Activated naive CD4-positive, alpha-beta T cell treated with anti-CD3 and anti-CD28 coated beads for 36 hours (primary cell): ENCODE measurements at regions not wholly inside any gene's neighbourhood (a gene's known extent, or its start where the extent isn't known, plus 50 kb on each side); places are given as distances from the start of the nearest gene placed in this dataset.

ENCODE experiments used
- CTCF ChIA-PET: fragments of 350-600 bp; sonication (Branson Sonifier 250); formaldehyde crosslinking; loops from one replicate; lab custom pipeline; 2021; ENCODE audit warnings: antibody characterized with exemption; lab: Charles Lee
- DNase-seq: peaks from one replicate; pipeline ENCODE4 v3.0.0-alpha.2; 2020
- H3K27ac Mint-ChIP-seq: one replicate; pipeline ENCODE4 v1.8.0; 2021; ENCODE audit warnings: mild to moderate bottlenecking, mixed read lengths
- H3K27me3 Mint-ChIP-seq: one replicate; pipeline ENCODE4 v1.8.0; 2021; ENCODE audit warnings: low read depth, mixed read lengths
- H3K36me3 Mint-ChIP-seq: one replicate; pipeline ENCODE4 v1.8.0; 2021; ENCODE audit warnings: low read depth, mixed read lengths
- H3K4me1 Mint-ChIP-seq: one replicate; pipeline ENCODE4 v1.8.0; 2021; ENCODE audit warnings: low read depth, mixed read lengths
- H3K4me3 Mint-ChIP-seq: one replicate; pipeline ENCODE4 v1.8.0; 2021; ENCODE audit warnings: mild to moderate bottlenecking, moderate library complexity, mixed read lengths
- H3K9me3 Mint-ChIP-seq: one replicate; pipeline ENCODE4 v1.8.0; 2021; ENCODE audit warnings: mixed read lengths
- intact Hi-C: fragments of 100-400 bp; cut with micrococcal nuclease; formaldehyde crosslinking; loops from one replicate; pipeline ENCODE4 v1.15.1; 2023

DNA sequence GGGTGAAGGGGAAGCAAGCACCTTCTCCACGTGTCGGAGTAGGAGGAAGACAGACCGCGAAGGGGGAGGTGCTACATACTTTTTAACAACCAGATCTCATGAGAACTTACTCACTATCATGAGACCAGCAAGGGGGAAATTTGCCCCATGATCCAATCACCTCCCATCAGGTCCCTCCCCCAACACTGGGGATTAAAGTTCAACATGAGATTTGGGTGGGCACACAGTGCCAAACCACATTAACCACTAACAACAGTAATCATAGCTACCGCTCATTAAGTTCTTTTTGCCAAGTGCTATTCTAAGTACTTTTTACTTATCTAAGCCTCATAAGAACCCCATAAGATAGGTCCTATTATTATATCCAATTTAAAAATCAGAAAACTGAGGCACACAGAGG lies 450.5 kb upstream of the DDI1 start:
- CTCF ChIA-PET: no interaction called here

DNA sequence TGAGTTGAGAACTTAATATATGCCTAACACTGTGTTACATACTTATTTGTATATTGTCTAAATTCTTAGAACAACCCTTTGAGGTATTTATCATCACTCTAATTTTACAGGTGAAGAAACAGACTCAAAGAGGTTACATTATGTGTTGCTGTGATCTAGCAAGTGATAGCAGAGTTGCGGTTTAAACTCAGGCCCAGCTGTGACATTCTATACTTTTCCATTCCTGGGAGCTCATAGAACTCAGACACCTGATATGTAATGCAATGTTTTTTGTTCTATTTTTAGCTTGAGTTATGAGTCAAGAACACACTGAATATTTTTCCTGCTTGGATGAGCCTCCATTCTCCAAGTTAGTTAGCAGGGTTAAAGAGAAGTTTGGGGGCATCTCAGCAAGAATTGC lies 449.7 kb upstream of the DDI1 start:
- Mint-ChIP-seq H3K4me3 (no peak overlapping the region), H3K9me3 (no peaks in the 10 kb centered on the region)

More for the DNA sequence above, 450.5 kb upstream of the DDI1 start:
- Mint-ChIP-seq H3K4me1 (no peaks in the 10 kb centered on the region), H3K27ac (no peak overlapping the region), H3K4me3 (no peak overlapping the region), H3K9me3 (no peaks in the 10 kb centered on the region), H3K36me3 (no peaks in the 10 kb centered on the region), H3K27me3 (peaks cover 4% of the 10 kb centered on the region)
- DNase-seq: no peak
- intact Hi-C loops: no loop called here

GRCh38 chr11:103587901-103588788 lies 448.3 kb upstream of the DDI1 start:
- no peaks in the 10 kb centered on the region for H3K9me3 Mint-ChIP-seq
- no peak overlapping the region for H3K4me3 Mint-ChIP-seq
- no peak overlapping the region for H3K27ac Mint-ChIP-seq
- no peaks in the 10 kb centered on the region for H3K4me1 Mint-ChIP-seq
- DNase-seq: no peak
- intact Hi-C loops: no loop called here
- H3K36me3 Mint-ChIP-seq: no peaks in the 10 kb centered on the region
- peaks cover 4% of the 10 kb centered on the region for H3K27me3 Mint-ChIP-seq
- CTCF ChIA-PET: no interaction called here

More for the DNA sequence above, 449.7 kb upstream of the DDI1 start:
- H3K27me3 Mint-ChIP-seq: peaks cover 4% of the 10 kb centered on the region
- no peak for DNase-seq
- intact Hi-C loops: no loop called here
- H3K4me1 Mint-ChIP-seq: no peaks in the 10 kb centered on the region
- CTCF ChIA-PET: interaction anchor here (0.9 kb wide), 1 partner anchor 589 kb away, joined by 3 read pairs; no protein-coding TSS in a partner anchor
- H3K27ac Mint-ChIP-seq: no peak overlapping the region
- H3K36me3 Mint-ChIP-seq: no peaks in the 10 kb centered on the region

- CTCF ChIA-PET: interaction anchor here (0.6 to 0.7 kb wide), 2 partner anchors 167 to 412 kb away, joined by 3 to 4 read pairs; no protein-coding TSS in a partner anchor
- Mint-ChIP-seq H3K36me3 (no peaks in the 10 kb centered on the region), H3K4me1 (no peaks in the 10 kb centered on the region), H3K27ac (no peak overlapping the region), H3K27me3 (peaks cover 2% of the 10 kb centered on the region), H3K4me3 (no peak overlapping the region), H3K9me3 (no peaks in the 10 kb centered on the region)
- intact Hi-C loops: no loop called here
- DNase-seq: no peak
Observed at GRCh38 chr11:103591554-103591953, 444.9 kb upstream of the DDI1 start.

DNA sequence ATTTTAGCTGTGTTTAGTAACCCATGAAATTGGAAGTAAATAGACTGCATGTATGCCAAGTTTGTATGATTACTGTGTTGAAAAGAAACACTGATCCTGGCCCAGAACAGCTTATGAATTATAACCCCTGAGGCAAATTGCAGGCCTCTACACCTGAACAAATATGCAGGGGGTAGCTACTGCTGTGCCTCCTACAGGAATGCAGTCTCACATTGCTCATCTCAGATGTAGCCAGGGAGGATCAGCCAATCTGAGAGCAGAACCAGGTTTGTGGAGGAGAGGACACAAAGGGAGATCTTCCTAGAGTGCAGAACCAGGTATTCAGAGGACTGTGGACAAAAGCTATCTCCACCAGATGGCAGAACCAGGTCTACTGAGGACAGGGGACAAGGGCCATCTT lies 442.2 kb upstream of the DDI1 start:
- H3K9me3 Mint-ChIP-seq: no peaks in the 10 kb centered on the region
- intact Hi-C loops: no loop called here
- no peaks in the 10 kb centered on the region for H3K36me3 Mint-ChIP-seq
- CTCF ChIA-PET: interaction anchor here (0.6 kb wide), 1 partner anchor 57 kb away, joined by 4 read pairs; no protein-coding TSS in a partner anchor
- no peak overlapping the region for H3K27ac Mint-ChIP-seq
- no peaks in the 10 kb centered on the region for H3K4me1 Mint-ChIP-seq
- no peak for DNase-seq
- peaks cover 4% of the 10 kb centered on the region for H3K27me3 Mint-ChIP-seq
- H3K4me3 Mint-ChIP-seq: no peak overlapping the region

GRCh38 chr11:103596315-103596714 lies 440.1 kb upstream of the DDI1 start:
- Mint-ChIP-seq H3K36me3 (no peaks in the 10 kb centered on the region), H3K9me3 (no peaks in the 10 kb centered on the region), H3K27me3 (peaks cover 6% of the 10 kb centered on the region), H3K4me1 (no peaks in the 10 kb centered on the region), H3K4me3 (no peak overlapping the region), H3K27ac (no peak overlapping the region)
- CTCF ChIA-PET: interaction anchor here (0.6 kb wide), 1 partner anchor 30 kb away, joined by 3 read pairs; no protein-coding TSS in a partner anchor
- DNase-seq: no peak
- intact Hi-C loops: no loop called here

DNA sequence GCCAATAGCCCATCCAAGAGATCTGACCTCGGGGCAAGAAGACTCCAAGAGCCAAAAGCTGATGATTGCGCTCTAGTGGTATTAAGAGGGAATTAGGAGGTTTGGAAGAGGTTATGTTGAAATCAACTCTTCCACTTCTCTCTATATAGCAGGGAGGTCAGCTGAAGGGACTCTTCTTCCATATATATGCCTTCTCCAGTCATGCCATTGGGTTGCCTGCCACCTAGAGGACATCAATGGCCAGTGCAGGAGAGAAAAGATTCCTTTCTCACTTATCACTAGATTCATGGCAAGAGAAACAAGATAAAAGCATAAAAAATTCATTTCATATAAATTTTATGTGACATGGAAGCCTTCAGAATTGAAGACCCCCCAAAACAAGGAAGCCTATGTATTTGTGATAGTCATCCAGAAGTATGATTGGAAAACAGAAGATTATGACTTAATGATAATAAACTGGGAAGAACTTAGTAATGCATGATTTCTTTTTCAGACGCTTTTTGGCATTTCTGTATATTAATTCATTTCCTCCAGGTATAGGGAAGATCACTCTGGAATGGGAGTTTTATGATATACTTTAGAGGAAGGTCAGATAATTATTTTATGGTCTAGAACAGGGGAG lies 435.1 kb upstream of the DDI1 start:
- no peak overlapping the region for H3K27ac Mint-ChIP-seq
- CTCF ChIA-PET: interaction anchor here (0.6 to 1.3 kb wide), 7 partner anchors 53 to 565 kb away, joined by 3 to 4 read pairs (median 3); no protein-coding TSS in a partner anchor
- intact Hi-C loops: loop anchor here (1.0 to 5.0 kb wide), 7 partner anchors 275 to 869 kb away; partner anchors contain the start of gene DYNC2H1
- DNase-seq: peak; percentile 49
- H3K36me3 Mint-ChIP-seq: no peaks in the 10 kb centered on the region
- H3K4me1 Mint-ChIP-seq: no peaks in the 10 kb centered on the region
- H3K27me3 Mint-ChIP-seq: peaks cover 9% of the 10 kb centered on the region
- no peaks in the 10 kb centered on the region for H3K9me3 Mint-ChIP-seq
- no peak overlapping the region for H3K4me3 Mint-ChIP-seq

DNA sequence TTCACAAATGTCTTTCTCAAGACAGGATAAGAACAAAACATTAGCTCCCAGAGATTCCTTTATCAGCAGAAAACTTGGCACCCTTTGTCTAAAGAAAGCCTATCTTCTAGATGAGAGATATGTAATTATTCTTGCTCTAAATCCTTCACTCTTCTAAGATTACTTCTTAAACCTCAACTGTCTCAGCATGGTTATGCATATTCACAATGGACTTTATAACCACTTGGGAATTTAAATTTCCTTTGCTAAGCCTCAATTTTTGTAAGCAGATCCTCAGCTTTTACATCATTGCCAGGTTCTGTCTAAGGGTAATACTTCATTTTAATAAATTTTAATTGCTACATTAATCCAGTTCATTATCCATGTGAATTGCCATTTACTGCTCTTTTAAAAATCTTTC lies 433.6 kb upstream of the DDI1 start:
- intact Hi-C loops: loop anchor here (5.0 kb wide), 2 partner anchors 346 to 871 kb away; no protein-coding TSS in a partner anchor
- Mint-ChIP-seq H3K36me3 (no peaks in the 10 kb centered on the region), H3K4me3 (no peak overlapping the region), H3K27ac (no peak overlapping the region), H3K27me3 (peaks cover 9% of the 10 kb centered on the region), H3K9me3 (no peaks in the 10 kb centered on the region), H3K4me1 (no peaks in the 10 kb centered on the region)
- no peak for DNase-seq
- CTCF ChIA-PET: no interaction called here

DNA sequence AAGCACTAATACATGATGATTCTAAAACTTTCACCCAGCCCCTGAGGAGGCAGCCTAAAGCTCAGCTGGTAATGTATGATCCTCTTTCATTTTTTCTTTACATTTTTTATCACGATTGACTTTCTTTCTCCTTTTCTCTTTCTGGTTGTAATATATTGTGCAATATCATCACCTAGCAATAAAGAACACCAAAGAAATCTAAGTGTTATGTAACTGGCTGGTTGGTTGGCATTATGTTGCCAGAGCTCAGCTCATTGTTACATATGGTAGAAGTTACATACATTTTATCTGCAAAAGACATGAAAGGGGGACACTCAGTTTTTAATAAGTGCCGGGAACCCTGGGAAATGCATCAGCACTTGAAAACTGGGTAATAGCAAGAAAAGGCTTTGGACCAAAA lies 432.1 kb upstream of the DDI1 start:
- CTCF ChIA-PET: interaction anchor here (0.7 kb wide), 1 partner anchor 80 kb away, joined by 3 read pairs; no protein-coding TSS in a partner anchor
- no peak for DNase-seq

DNA sequence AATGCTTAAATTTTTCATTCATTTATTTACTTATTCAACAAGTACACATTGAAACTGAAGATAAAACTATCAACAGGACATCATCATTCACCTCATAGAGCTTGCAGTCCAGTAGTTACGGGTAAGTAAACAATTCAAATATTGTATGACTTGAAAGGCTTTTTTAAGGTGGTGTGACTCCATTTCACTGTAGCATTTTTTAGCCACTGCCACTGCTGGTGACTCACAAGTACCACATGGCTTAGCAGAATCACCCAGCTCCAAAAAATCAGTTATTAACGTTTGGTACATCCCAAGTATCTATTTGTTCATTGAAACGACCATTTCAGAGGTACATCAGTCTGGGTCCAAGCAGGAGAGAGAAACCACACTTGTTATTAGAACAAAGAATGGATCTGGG lies 427.9 kb upstream of the DDI1 start:
- intact Hi-C loops: no loop called here
- H3K27me3 Mint-ChIP-seq: peaks cover 2% of the 10 kb centered on the region
- no peak overlapping the region for H3K4me3 Mint-ChIP-seq

More for the DNA sequence above, 432.1 kb upstream of the DDI1 start:
- Mint-ChIP-seq H3K9me3 (no peaks in the 10 kb centered on the region), H3K27ac (no peak overlapping the region), H3K27me3 (peaks cover 7% of the 10 kb centered on the region), H3K36me3 (no peaks in the 10 kb centered on the region), H3K4me3 (no peak overlapping the region), H3K4me1 (no peaks in the 10 kb centered on the region)
- intact Hi-C loops: loop anchor here (5.0 kb wide), 2 partner anchors 347 to 872 kb away; no protein-coding TSS in a partner anchor

DNA sequence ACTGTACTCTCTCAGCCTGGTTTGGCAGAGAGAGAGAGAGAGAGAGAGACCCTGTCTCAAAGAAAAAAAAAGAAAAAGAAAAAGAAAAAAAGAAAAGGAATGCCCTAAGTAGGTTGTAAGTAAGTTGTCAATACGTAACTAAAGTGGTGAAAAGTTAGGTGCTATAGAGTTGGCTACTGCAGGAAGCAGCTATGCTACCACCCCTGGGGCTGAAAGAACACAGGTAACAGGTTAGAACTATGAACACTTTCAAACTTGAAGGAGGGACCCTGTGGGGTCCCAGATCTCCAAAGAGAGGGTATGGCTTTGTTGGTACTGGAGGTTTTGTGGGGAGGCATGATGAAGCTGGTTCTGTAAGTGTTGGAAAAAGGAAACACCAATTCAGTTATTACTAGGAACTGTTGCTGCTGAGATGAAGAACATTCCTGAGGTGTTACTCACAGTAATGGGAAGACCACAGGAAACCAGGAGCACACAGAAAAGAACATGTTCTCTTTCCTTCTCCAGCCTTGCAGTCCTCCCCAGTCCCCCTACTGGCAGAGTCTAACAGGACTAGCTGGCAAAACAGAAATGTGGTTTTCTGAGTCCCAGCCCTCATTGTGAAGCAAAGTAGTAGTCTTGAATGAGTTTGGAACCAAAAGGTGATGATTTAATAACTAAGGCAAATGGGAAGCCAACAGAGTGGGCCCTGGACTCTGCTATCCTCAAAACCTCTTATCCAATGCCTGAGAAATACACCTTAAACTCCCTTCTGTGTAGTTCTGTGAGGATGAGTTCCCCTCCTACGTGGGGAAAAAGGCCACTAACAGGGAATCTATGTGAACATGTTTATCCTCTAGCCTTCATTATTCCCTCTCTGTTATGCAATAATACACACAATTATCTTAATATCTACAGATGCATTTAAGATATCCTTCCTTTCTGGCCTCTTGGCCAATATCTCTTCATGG lies 427.0 kb upstream of the DDI1 start:
- Mint-ChIP-seq H3K36me3 (no peaks in the 10 kb centered on the region), H3K9me3 (no peaks in the 10 kb centered on the region), H3K4me3 (no peak overlapping the region), H3K27me3 (peaks cover 4% of the 10 kb centered on the region), H3K4me1 (no peaks in the 10 kb centered on the region), H3K27ac (no peak overlapping the region)
- CTCF ChIA-PET: no interaction called here
- intact Hi-C loops: no loop called here
- no peak for DNase-seq

More for the DNA sequence above, 427.9 kb upstream of the DDI1 start:
- Mint-ChIP-seq H3K4me1 (no peaks in the 10 kb centered on the region), H3K36me3 (no peaks in the 10 kb centered on the region), H3K9me3 (no peaks in the 10 kb centered on the region), H3K27ac (no peak overlapping the region)
- CTCF ChIA-PET: no interaction called here
- DNase-seq: no peak
